H7 (cell line): ENCODE measurements at regions not wholly inside any gene's neighbourhood (a gene's known extent, or its start where the extent isn't known, plus 50 kb on each side); places are given as distances from the start of the nearest gene placed in this dataset.
"Not testable (repeated sequence)": the region's sequence is repeated elsewhere in the genome, so short reads cannot be mapped to it uniquely, and the experiment has no call there.

Source experiments
- DNase-seq: peaks from one replicate; pipeline ENCODE4 v3.0.0; 2012
- H3K27me3 ChIP-seq: 2 replicates; pipeline ENCODE4 v1.6.0; 2011; ENCODE audit warnings: mild to moderate bottlenecking, low read length; ENCODE audit not compliant: control insufficient read depth, insufficient read depth
- H3K36me3 ChIP-seq: replicated peaks from 2 replicates; pipeline ENCODE4 v1.5.1; 2011; ENCODE audit warnings: low read length; ENCODE audit not compliant: control insufficient read depth, insufficient read depth
- H3K4me3 ChIP-seq: 2 replicates; pipeline ENCODE4 v1.5.1; 2011; ENCODE audit warnings: low read depth, mild to moderate bottlenecking, control low read depth, low read length, moderate library complexity; ENCODE audit not compliant: insufficient read depth

- DNase-seq: no peak
- H3K4me3 ChIP-seq: no peak overlapping the region
- H3K27me3 ChIP-seq: no peaks in the 10 kb centered on the region
- no peaks in the 10 kb centered on the region for H3K36me3 ChIP-seq
Measured at GRCh38 chr3:112718967-112719366, 78.0 kb upstream of the CCDC80 start.

GRCh38 chr3:112718516-112718915 is 77.6 kb upstream of the CCDC80 start:
- no peak for DNase-seq

DNA sequence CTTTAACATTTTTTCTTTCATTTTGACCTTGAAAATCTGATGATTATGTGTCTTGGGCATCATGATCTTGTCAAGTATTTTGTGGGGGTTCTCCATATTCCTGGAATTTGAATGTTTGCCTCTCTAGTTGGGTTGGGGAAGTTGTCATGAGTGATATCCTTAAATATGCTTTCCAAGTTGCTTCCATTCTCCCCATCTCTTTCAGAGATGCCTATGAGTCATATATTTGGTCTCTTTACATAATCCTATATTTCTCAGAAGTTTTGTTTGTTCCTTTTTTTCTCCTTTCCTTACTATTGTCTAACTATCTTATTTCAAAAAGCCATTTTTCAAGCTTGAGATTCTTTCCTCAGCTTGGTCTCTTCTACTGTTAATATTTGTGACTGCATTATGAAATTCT is 69.0 kb upstream of the CCDC80 start:
- no peaks in the 10 kb centered on the region for H3K27me3 ChIP-seq
- H3K4me3 ChIP-seq: no peak overlapping the region
- no peak for DNase-seq
- H3K36me3 ChIP-seq: no peaks in the 10 kb centered on the region

More at GRCh38 chr3:112718516-112718915, 77.6 kb upstream of the CCDC80 start:
- no peaks in the 10 kb centered on the region for H3K27me3 ChIP-seq
- H3K36me3 ChIP-seq: no peaks in the 10 kb centered on the region
- no peak overlapping the region for H3K4me3 ChIP-seq

- H3K27me3 ChIP-seq: no peaks in the 10 kb centered on the region
- no peaks in the 10 kb centered on the region for H3K36me3 ChIP-seq
- DNase-seq: no peak
- H3K4me3 ChIP-seq: no peak overlapping the region
Measured at GRCh38 chr3:112699436-112699978, 58.6 kb upstream of the CCDC80 start.

DNA sequence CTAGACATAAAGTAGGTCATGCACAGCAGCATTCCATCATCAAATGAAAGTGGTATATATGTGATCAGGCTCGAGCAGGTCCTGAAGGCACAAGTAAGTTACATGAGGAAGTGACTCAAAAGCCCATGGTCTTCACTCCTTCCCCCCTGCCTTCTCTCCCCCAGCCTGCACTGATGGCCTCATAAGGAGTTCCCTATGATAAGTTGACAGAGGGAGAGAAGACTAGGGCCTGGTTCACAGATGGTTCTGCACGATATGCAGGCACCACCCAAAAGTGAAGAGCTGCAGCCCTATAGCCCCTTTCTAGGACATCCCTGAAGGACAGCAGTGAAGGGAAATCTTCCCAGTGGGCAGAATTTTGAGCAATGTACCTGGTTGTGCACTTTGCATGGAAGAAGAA is 57.5 kb upstream of the CCDC80 start:
- H3K36me3 ChIP-seq, DNase-seq, H3K4me3 ChIP-seq, H3K27me3 ChIP-seq: not testable (repeated sequence)

GRCh38 chr3:112696244-112696643 is 55.3 kb upstream of the CCDC80 start:
- DNase-seq, H3K27me3 ChIP-seq, H3K4me3 ChIP-seq, H3K36me3 ChIP-seq: not testable (repeated sequence)

- not testable (repeated sequence) for DNase-seq, H3K27me3 ChIP-seq, H3K36me3 ChIP-seq, H3K4me3 ChIP-seq
Measured at GRCh38 chr3:112695377-112696108, 54.6 kb upstream of the CCDC80 start.

DNA sequence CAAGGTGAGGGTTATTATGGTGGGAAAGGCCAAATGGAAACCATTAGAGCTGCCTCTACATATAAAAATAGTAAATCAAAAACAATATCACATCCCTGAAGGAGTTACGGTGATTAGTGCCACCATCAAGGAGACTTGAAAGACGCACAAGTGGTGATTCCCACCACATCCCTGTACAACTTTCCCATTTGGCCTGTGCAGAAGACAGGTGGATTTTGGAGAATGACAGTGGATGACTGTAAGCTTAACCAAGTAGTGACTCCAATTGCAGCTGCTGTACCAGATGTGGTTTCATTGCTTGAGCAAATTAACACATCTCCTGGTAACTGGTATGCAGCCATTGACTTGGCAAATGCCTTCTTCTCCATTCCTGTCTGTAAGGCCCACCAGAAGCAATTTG is 54.0 kb upstream of the CCDC80 start:
- H3K36me3 ChIP-seq, H3K27me3 ChIP-seq, H3K4me3 ChIP-seq, DNase-seq: not testable (repeated sequence)

DNA sequence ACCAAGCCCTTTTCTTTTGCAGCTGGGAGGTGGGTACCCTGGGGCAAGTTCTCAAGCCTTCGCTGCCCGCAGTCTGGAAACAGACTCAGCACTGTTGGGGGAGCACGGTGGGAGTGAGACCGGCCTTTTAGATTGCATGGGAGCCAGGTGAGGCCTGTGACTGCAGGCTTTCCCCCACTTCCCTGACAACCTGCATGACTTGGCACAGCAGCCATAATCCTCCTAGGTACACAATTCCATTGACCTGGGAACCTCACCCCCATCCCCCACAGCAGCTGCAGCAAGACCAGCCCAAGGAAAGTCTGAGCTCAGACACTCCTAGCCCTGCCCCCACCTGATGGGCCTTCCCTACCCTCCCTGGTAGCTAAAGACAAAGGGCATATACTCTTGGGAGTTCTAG is 52.2 kb upstream of the CCDC80 start:
- Histone ChIP-seq H3K27me3 (no peaks in the 10 kb centered on the region), H3K4me3 (no peak overlapping the region), H3K36me3 (no peaks in the 10 kb centered on the region)
- DNase-seq: no peak
